ENCODE measurements at regions not wholly inside any gene's neighbourhood (a gene's known extent, or its start where the extent isn't known, plus 50 kb on each side); places are given as distances from the start of the nearest gene placed in this dataset.

GRCh38 chr5:165508861-165509260 lies 2003.4 kb downstream of the MAT2B start:
- DNase-seq, result no peak

GRCh38 chr5:165521816-165522610 lies 2016.6 kb downstream of the MAT2B start:
- no peak for DNase-seq

DNA sequence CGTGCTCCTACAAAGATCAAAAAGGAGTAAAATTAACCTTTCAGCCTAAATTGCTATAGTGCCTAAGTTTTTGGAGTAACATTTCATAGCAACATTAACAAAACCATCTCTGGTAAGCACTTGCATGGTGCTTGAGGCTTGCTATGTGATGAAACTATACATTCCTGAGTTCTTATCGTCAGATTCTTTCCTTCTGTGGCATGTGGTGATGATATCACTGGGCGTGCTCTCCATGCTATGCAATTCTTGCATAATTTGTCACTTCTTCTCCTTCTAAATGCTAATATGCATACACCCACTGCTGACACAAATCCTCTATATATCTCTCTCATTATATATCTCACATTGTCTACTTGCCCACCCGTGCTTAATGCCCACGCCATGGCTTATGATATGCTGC lies 2019.9 kb downstream of the MAT2B start:
- DNase-seq, result no peak

DNA sequence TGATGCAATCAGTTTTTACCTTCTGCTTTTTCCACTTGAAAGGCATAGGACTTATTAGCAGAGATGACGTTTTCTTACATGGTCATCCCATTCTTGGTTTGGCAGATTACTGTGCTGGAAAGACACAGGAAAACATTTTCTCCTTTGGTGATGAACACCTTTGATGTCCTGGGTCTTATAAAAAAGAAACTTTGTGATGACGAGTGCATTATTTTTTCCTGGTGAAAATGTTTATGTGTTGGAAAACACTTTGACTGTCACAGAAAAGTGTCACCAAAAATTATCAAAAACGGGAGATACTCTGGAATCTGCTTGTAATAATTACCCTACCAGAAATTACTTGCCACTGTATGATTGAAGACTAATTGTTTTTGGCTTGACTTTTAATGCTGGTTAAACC lies 2020.9 kb downstream of the MAT2B start:
- no peak for DNase-seq

- no peak for DNase-seq
Observed at GRCh38 chr5:165527577-165527976, 2022.2 kb downstream of the MAT2B start.

- DNase-seq, result no peak
Observed at GRCh38 chr5:165538065-165538464, 2032.6 kb downstream of the MAT2B start.

DNA sequence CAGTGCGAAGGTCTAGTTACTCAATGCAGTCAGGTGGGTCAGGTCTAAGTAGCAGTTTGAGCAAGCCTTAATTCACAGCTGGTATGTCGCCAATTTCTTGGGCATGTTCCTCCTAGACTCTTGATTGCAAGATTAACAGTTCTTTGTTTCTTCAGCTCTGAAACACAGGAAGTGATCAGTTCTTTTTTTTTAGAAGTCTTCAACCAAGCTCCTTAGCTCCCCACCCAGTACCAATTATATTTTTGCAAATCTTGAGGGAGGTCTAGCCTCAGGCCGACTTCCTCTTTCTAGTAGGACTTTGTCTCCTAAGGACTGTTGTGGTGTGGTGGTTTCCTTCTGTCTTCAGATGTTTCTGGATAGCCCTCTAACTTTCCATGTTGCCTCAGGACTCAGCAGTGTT lies 2054.2 kb downstream of the MAT2B start:
- DNase-seq, result peak in 1 of 2 donors; percentile 93

GRCh38 chr5:165560648-165561047 lies 2055.2 kb downstream of the MAT2B start:
- no peak for DNase-seq

DNA sequence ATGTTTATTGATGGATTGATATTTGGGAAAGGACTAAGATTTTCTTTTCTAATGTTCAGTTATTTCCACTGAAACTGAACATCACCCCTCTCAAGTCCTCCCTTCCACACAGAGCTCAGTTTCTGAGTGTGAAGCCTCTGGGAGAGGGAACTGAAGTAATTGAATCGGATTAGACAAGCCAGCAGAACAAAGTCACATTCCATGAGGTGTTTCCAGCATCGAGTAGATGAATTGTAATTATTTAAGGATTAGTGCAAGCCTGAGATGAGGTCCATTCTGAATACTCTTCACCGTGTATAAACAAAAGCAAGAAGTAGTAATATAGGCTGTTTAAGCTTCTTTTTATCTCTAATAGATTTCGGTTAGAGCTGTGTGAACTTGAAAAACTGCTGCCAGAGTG lies 2060.5 kb downstream of the MAT2B start:
- DNase-seq, result no peak

- peak in 1 of 2 donors; percentile 72 for DNase-seq
Observed at GRCh38 chr5:165569551-165569950, 2064.1 kb downstream of the MAT2B start.

DNA sequence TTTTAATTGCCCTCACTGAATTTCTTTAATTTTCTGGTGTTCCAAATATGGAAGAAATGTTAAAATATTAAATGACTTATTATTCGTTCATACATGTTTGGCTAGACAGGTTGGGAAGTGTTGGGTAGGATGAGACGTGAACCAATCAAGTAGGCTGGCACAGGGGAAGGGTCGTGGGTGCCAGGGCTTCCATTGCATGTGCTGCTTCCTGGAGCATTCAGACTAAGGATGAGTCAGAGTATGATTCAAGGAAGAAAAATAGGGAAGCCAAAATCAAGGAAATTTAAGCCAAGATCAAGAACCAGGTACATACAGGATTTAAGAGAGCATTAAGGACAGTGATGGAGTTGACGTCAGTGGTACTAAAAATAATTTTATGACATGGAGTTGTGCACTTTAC lies 2068.0 kb downstream of the MAT2B start:
- no peak for DNase-seq

GRCh38 chr5:165574100-165574499 lies 2068.7 kb downstream of the MAT2B start:
- no peak for DNase-seq

GRCh38 chr5:165576678-165577275 lies 2071.4 kb downstream of the MAT2B start:
- DNase-seq, result no peak

DNA sequence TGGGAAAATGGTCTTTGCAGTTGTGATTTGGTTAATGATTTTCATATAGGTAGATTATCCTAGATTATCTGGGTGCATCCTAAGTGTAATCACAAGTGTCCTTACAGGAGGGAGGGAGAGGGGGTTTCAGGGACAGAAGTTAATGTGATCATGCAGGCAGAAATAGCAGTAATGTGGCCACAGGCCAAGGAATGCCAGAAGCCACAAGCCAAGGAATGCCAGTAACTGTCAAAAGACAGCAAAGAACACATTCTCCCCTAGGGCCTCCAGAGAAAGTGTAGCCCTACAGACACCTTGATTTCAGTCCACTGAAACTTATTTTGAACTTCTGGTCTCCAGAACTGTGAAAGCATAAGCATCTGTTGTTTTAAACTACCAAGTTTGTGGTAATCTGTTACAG lies 2074.5 kb downstream of the MAT2B start:
- DNase-seq, result no peak

DNA sequence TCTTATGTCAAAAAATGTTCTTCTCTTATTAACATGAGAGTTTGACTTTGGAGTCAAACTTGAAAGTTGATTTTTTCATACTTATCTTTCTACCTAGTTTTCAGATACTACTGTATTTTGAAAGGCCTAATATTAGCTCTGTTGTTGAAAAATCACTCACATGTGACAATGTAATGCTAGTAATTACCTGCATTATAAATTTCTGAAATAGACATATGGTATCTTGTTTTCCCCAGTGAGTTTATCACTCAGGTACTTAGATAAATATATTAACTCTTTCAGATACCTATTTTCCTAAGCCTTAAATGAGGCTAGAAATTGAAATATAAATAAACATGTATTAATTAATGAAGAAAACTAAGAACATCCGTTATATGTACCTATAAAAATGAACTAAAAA lies 2089.3 kb downstream of the MAT2B start:
- DNase-seq, result no peak

GRCh38 chr5:165602529-165602928 lies 2097.1 kb downstream of the MAT2B start:
- DNase-seq, result no peak

GRCh38 chr5:165607026-165607425 lies 2101.6 kb downstream of the MAT2B start:
- DNase-seq, result no peak

DNA sequence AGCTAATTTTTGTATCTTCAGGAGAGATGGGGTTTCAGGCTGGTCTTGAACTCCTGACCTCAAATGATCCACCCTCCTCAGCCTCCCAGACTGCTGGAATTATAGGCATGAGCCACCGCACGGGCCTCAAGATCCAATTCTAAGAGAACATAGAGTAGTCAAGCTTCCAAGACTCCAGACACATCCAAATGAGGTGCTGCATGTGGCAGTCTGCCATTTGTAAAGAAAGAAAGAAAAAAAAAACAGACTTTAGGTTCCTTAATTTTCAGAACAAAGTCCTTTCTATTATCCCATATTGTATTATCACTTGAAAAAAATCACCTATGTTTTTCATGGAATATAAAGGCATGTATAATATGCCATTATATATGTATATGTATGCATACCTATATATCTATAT lies 2104.5 kb downstream of the MAT2B start:
- DNase-seq, result no peak

DNA sequence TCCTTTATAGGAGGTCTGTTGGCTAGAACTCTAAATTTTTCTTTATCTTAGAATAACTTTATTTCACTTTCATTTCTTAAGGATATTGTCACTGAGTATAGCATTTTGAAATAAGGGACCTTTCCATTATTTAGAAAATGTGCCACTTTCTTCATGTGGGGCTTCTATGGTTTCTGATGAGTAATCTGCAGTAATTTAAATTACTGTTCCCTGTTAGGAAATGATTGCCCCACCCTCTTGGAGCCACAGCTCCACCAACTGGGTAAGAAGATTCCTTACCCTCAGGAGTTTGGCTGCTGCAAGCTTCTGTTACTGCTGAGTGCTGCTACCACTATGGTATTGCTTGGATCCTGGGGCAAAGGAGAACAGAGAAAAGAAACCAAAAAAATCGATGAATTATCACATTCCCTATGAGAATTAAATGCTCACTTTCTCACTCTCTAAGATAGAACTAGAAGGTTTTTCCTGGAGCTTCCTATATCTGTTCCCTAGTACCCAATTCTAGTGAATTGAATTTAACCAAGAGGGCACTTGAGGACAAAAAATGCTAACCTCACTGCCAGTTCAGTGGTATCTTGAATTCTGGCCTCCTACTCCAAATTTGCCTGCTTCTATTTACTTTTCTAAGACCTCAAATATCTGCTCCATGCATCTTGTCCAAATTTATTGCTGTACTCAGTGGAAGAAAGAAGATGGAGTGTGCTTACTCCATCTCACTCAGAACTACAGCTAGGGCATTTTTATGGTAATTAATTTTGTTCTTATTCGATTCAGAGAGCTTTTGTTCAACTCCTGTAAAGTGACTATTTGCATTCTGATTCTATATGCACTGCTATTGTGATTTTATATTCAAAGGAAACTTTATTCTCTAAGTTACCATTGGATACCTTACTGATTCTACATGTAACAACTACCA lies 2111.3 kb downstream of the MAT2B start:
- peak in 1 of 2 donors; percentile 23 for DNase-seq

GRCh38 chr5:165617491-165617890 lies 2112.1 kb downstream of the MAT2B start:
- DNase-seq, result no peak

- DNase-seq, result no peak
Observed at GRCh38 chr5:165620394-165620793, 2115.0 kb downstream of the MAT2B start.

DNA sequence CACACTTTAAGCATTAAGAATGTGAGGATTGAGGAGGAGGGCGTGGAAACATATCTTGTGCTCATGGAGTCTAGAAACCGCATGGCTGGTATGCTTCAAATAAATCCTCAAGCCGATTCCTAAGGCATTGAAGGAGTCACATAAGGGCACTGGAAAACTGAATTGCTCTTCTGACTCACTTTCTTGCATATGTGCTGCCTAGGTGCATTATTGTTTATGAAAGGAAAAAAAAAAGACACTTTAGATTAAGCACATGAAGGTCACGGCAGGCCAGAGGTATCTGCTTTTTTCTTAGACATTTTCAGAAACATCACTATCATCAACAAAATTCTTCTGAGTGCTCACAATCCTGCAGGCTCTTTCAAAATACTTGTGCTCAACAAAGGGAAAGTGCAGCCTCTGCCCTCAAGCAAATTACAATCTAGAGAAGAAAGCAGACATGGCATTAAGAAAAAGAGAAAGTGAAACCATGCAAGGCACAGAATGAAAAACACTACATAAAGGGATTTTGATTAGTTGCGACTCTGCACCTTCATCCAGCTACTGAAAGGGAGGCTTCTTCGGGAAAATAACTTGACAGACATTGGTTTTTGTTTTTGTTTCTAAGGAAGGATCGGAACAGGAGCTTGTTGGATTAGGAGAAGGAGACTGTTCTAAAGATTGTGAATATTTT lies 2117.6 kb downstream of the MAT2B start:
- DNase-seq, result no peak

Data from bone marrow (tissue), 2 donors.